ENCODE measurements at regions not wholly inside any gene's neighbourhood (a gene's known extent, or its start where the extent isn't known, plus 50 kb on each side); places are given as distances from the start of the nearest gene placed in this dataset.

- Histone ChIP-seq H2BK15ac (ENCODE audit: low read depth, low read length) (no peak overlapping the region), H3K79me2 (ENCODE audit: insufficient read depth, low read length) (no peaks in the 10 kb centered on the region), H3K4me1 (ENCODE audit: insufficient read depth, low read length) (no peaks in the 10 kb centered on the region), H4K8ac (replicated peaks; ENCODE audit: insufficient read length, low read depth, low read length) (no peak overlapping the region), H4K91ac (ENCODE audit: insufficient read length, low read depth, low read length) (no peak overlapping the region), H3K9me3 (ENCODE audit: control insufficient read depth, low read depth, low read length) (no peaks in the 10 kb centered on the region), H4K5ac (ENCODE audit: insufficient read length, low read depth, low read length) (no peak overlapping the region), H2BK5ac (ENCODE audit: insufficient read length, low read length) (no peak overlapping the region), H4K20me1 (ENCODE audit: control insufficient read depth, insufficient read depth, insufficient read length) (no peaks in the 10 kb centered on the region), H3K18ac (ENCODE audit: insufficient read length, low read depth, low read length) (no peak overlapping the region), H3K27ac (ENCODE audit: insufficient read length, low read depth, low read length) (no peak overlapping the region), H3K27me3 (ENCODE audit: insufficient read depth, low read length) (no peaks in the 10 kb centered on the region), H2BK20ac (ENCODE audit: low read depth, low read length, poor library complexity, severe bottlenecking) (no peak overlapping the region), H3K14ac (ENCODE audit: insufficient read depth, low read length) (no peak overlapping the region), H2BK120ac (ENCODE audit: low read depth, low read length, poor library complexity, severe bottlenecking) (no peak overlapping the region), H3T11ph (ENCODE audit: low read length) (no peak overlapping the region), H3K23ac (ENCODE audit: insufficient read length, low read depth, low read length) (no peak overlapping the region), H2BK12ac (ENCODE audit: insufficient read length, low read depth, low read length) (no peak overlapping the region), H2AK5ac (ENCODE audit: insufficient read length, low read length) (no peak overlapping the region), H3K4me2 (ENCODE audit: insufficient read depth, insufficient read length, low read length) (no peak overlapping the region), H3K56ac (ENCODE audit: insufficient read length, low read depth, low read length) (no peak overlapping the region), H3K9ac (ENCODE audit: extremely low read depth, insufficient read length, low read length) (no peak overlapping the region), H3K79me1 (ENCODE audit: insufficient read depth, low read depth, low read length, poor library complexity, severe bottlenecking) (no peaks in the 10 kb centered on the region), H2AFZ (ENCODE audit: low read length) (no peak overlapping the region), H3K23me2 (ENCODE audit: insufficient read length, low read depth, low read length, poor library complexity, severe bottlenecking) (no peaks in the 10 kb centered on the region), H3K4ac (ENCODE audit: low read depth, low read length) (no peak overlapping the region)
- no peaks in the 10 kb centered on the region for H3K36me3 Mint-ChIP-seq (ENCODE audit: insufficient read depth in 1 of 3, low read depth in 3 of 3)
- H3K9me3 Mint-ChIP-seq = no peaks in the 10 kb centered on the region
- H3K27ac Mint-ChIP-seq = 0 out of 7 replicates have a peak overlapping the region, but pooled peaks of 1 of the 3 experiments have one; percentile 9
- TF ChIP-seq CTCF (conservative IDR thresholded peaks at IDR 0.05) = no peak
- no CpG with 5 or more reads among the region's 1 CpG for whole genome bisulfite sequencing (ENCODE audit: extremely low coverage, insufficient read length, low lambda C conversion rate)
- no peak overlapping the region for H3K4me3 Mint-ChIP-seq
- H3K4me1 Mint-ChIP-seq = peaks cover 5% of the 10 kb centered on the region in 2 experiments
- DNase-seq = no peak
- no peaks in the 10 kb centered on the region for H3K27me3 Mint-ChIP-seq (ENCODE audit: low read depth)
Measured at GRCh38 chr14:40685764-40686163, 920.9 kb upstream of the LRFN5 start.
